H1 (cell line): ENCODE measurements at regions not wholly inside any gene's neighbourhood (a gene's known extent, or its start where the extent isn't known, plus 50 kb on each side); places are given as distances from the start of the nearest gene placed in this dataset.

ENCODE experiments used
- CTCF ChIA-PET: fragments of 300-600 bp; sonication (Branson Sonifier 250); formaldehyde crosslinking; loops from one replicate; lab custom pipeline; 2021; ENCODE audit not compliant: partially characterized antibody; lab: Charles Lee
- POLR2A ChIA-PET: fragments of 300-600 bp; sonication (Branson Sonifier 250); formaldehyde crosslinking; loops from one replicate; lab custom pipeline; 2021; ENCODE audit warnings: inconsistent platforms; ENCODE audit not compliant: partially characterized antibody; lab: Charles Lee
- DNase-seq, 2 experiments: peaks; one replicate each; pipeline versions ENCODE4 v3.0.0 to v3.0.0-alpha.2; 2010 to 2022; ENCODE audit warnings: low spot score in 2 of 2, low read depth in 1 of 2, mixed read lengths in 1 of 2
- FAIRE-seq: peaks from 2 replicates; lab custom pipeline; 2011; peaks lifted over from hg19 to GRCh38; lab: Jason Lieb, UNC
- H2AFZ ChIP-seq: 2 replicates; pipeline ENCODE4 v1.8.1; 2012; ENCODE audit warnings: low read length, inconsistent platforms
- H2AK5ac ChIP-seq: 2 replicates; pipeline ENCODE4 v1.6.1; 2013; ENCODE audit warnings: low read depth, low read length
- H2BK120ac ChIP-seq: replicated peaks from 2 replicates; pipeline ENCODE3; 2013; ENCODE audit warnings: low read depth, low read length, inconsistent platforms
- H2BK12ac ChIP-seq: 2 replicates; pipeline ENCODE4 v1.6.1; 2013; ENCODE audit warnings: low read depth, low read length
- H2BK15ac ChIP-seq: 2 replicates; pipeline ENCODE4 v1.6.1; 2013; ENCODE audit warnings: low read length
- H2BK20ac ChIP-seq: 2 replicates; pipeline ENCODE4 v1.6.1; 2013; ENCODE audit warnings: low read length
- H2BK5ac ChIP-seq: 2 replicates; pipeline ENCODE4 v1.6.1; 2013; ENCODE audit warnings: low read depth, low read length
- H3K14ac ChIP-seq: 2 replicates; pipeline ENCODE4 v1.6.1; 2013; ENCODE audit warnings: inconsistent platforms; ENCODE audit not compliant: insufficient read length
- H3K18ac ChIP-seq: 2 replicates; pipeline ENCODE4 v1.6.1; 2013; ENCODE audit warnings: low read length; ENCODE audit errors: extremely low read depth
- H3K23ac ChIP-seq: 2 replicates; pipeline ENCODE4 v1.6.1; 2013; ENCODE audit warnings: inconsistent platforms; ENCODE audit not compliant: insufficient read length
- H3K23me2 ChIP-seq: 2 replicates; pipeline ENCODE4 v1.6.1; 2013; ENCODE audit warnings: low read depth, low read length
- H3K27ac ChIP-seq: 2 replicates; pipeline ENCODE4 v1.6.1; 2011; ENCODE audit warnings: low read depth, low read length, inconsistent platforms
- H3K27me3 ChIP-seq, 4 experiments: replicated peaks in 1 of 4; 1 replicate in 1 of 4; 2 replicates in 3 of 4; pipeline versions ENCODE4 v1.6.1 to v1.8.1; 2011 to 2013; ENCODE audit warnings: low read length in 3 of 4, mild to moderate bottlenecking in 3 of 4, inconsistent platforms in 2 of 4, mixed read lengths in 2 of 4, moderate library complexity in 1 of 4; ENCODE audit not compliant: control insufficient read depth in 3 of 4, insufficient read depth in 3 of 4; ENCODE audit errors: extremely low read depth in 1 of 4
- H3K36me3 ChIP-seq, 4 experiments: 2 replicates each; pipeline versions ENCODE4 v1.6.1 to v1.8.1; 2011 to 2013; ENCODE audit warnings: mild to moderate bottlenecking in 4 of 4, low read length in 3 of 4, moderate library complexity in 2 of 4, control low read depth in 1 of 4, inconsistent platforms in 1 of 4; ENCODE audit not compliant: insufficient read depth in 4 of 4, control insufficient read depth in 2 of 4
- H3K4ac ChIP-seq: replicated peaks from 2 replicates; pipeline ENCODE3; 2013; ENCODE audit warnings: low read length, low read depth, mixed read lengths, inconsistent platforms; ENCODE audit not compliant: insufficient read length
- H3K4me1 ChIP-seq, 4 experiments: replicated peaks in 1 of 4; 1 replicate in 1 of 4; 2 replicates in 3 of 4; pipeline versions ENCODE4 v1.6.1 to v1.8.1; 2011 to 2013; ENCODE audit warnings: low read length in 3 of 4, inconsistent platforms in 2 of 4, mixed read lengths in 1 of 4; ENCODE audit not compliant: insufficient read depth in 4 of 4, control insufficient read depth in 3 of 4
- H3K4me2 ChIP-seq, 2 experiments: 2 replicates each; pipeline versions ENCODE4 v1.6.1 to v1.8.1; 2011 to 2013; ENCODE audit warnings: low read depth in 2 of 2, low read length in 2 of 2, control low read depth in 1 of 2, inconsistent platforms in 1 of 2, mild to moderate bottlenecking in 1 of 2; ENCODE audit not compliant: insufficient read depth in 1 of 2
- H3K4me3 ChIP-seq, 4 experiments: fragments of 200-600, 300-600 bp in 1 of 4; sonication (generic), shearing (Covaris generic), sonication (Bioruptor Twin) in 1 of 4; 2 replicates each; pipeline versions ENCODE4 v1.5.1 to v1.8.1; 2011 to 2016; ENCODE audit warnings: low read length in 4 of 4, low read depth in 3 of 4, control low read depth in 2 of 4, inconsistent platforms in 2 of 4, mild to moderate bottlenecking in 2 of 4, mixed read lengths in 1 of 4, moderate library complexity in 1 of 4; ENCODE audit not compliant: insufficient read depth in 2 of 4; ENCODE audit errors: extremely low read depth in 1 of 4
- H3K56ac ChIP-seq: replicated peaks from 2 replicates; pipeline ENCODE3; 2013; ENCODE audit warnings: low read depth, mild to moderate bottlenecking, mixed read lengths, low read length, inconsistent platforms; ENCODE audit not compliant: insufficient read length
- H3K79me1 ChIP-seq: 2 replicates; pipeline ENCODE4 v1.6.1; 2013; ENCODE audit warnings: low read depth, low read length, control low read depth
- H3K79me2 ChIP-seq, 2 experiments: 2 replicates each; pipeline versions ENCODE4 v1.6.1 to v1.8.1; 2012 to 2013; ENCODE audit warnings: low read length in 2 of 2, mild to moderate bottlenecking in 2 of 2, inconsistent platforms in 1 of 2; ENCODE audit not compliant: insufficient read depth in 2 of 2, control insufficient read depth in 1 of 2
- H3K9ac ChIP-seq, 4 experiments: replicated peaks in 1 of 4; 1 replicate in 1 of 4; 2 replicates in 3 of 4; pipeline versions ENCODE4 v1.6.1 to v1.8.1; 2011 to 2013; ENCODE audit warnings: low read depth in 3 of 4, low read length in 3 of 4, control low read depth in 2 of 4, mild to moderate bottlenecking in 2 of 4, moderate library complexity in 2 of 4, inconsistent platforms in 1 of 4; ENCODE audit errors: extremely low read depth in 1 of 4
- H3K9me3 ChIP-seq, 2 experiments: 2 replicates each; pipeline versions ENCODE4 v1.6.1 to v1.8.1; 2012 to 2013; ENCODE audit warnings: mild to moderate bottlenecking in 2 of 2, moderate library complexity in 2 of 2, control low read depth in 1 of 2, inconsistent platforms in 1 of 2, low read depth in 1 of 2, low read length in 1 of 2, mixed read lengths in 1 of 2; ENCODE audit not compliant: insufficient read depth in 2 of 2
- H4K20me1 ChIP-seq, 2 experiments: replicated peaks in 1 of 2; 2 replicates each; pipeline versions ENCODE3 to v1.8.1; 2011 to 2013; ENCODE audit warnings: inconsistent platforms in 2 of 2, low read length in 2 of 2, mild to moderate bottlenecking in 1 of 2; ENCODE audit not compliant: insufficient read depth in 2 of 2, control insufficient read depth in 1 of 2
- H4K5ac ChIP-seq: 2 replicates; pipeline ENCODE4 v1.6.1; 2013; ENCODE audit warnings: low read length, low read depth, mixed read lengths, inconsistent platforms; ENCODE audit not compliant: insufficient read length
- H4K8ac ChIP-seq: 2 replicates; pipeline ENCODE4 v1.8.0; 2013; ENCODE audit warnings: mild to moderate bottlenecking, moderate library complexity, low read length, inconsistent platforms; ENCODE audit not compliant: insufficient read depth; ENCODE audit errors: extremely low read depth
- H4K91ac ChIP-seq: replicated peaks from 2 replicates; pipeline ENCODE3; 2013; ENCODE audit warnings: low read length, mixed read lengths, inconsistent platforms; ENCODE audit not compliant: insufficient read length
- TAF7 ChIP-seq: optimal IDR thresholded peaks from 2 replicates; pipeline ENCODE3; 2011; ENCODE audit warnings: low read depth, mild to moderate bottlenecking, inconsistent platforms, low read length, moderate library complexity, borderline replicate concordance
- TEAD4 ChIP-seq: IDR thresholded peaks from 2 replicates; pipeline ENCODE4 v1.6.1; 2012; ENCODE audit warnings: low read depth, low read length, inconsistent platforms, mixed read lengths
- WGBS, 2 experiments: shearing (Covaris generic) in 1 of 2; methylation state at CpG; one replicate each; pipeline versions ENCODE4 v1.1.6 to v1.1.7; 2013 to 2015; ENCODE audit warnings: low lambda C conversion rate in 2 of 2, mixed read lengths in 2 of 2, inconsistent platforms in 1 of 2, low coverage in 1 of 2, missing lambda C conversion rate in 1 of 2; ENCODE audit not compliant: insufficient replicate concordance in 2 of 2, insufficient coverage in 1 of 2, insufficient read length in 1 of 2; ENCODE audit errors: extremely low coverage in 1 of 2, missing lambda C conversion rate in 1 of 2; 5-methylcytosine and 5-hydroxymethylcytosine counted together

DNA sequence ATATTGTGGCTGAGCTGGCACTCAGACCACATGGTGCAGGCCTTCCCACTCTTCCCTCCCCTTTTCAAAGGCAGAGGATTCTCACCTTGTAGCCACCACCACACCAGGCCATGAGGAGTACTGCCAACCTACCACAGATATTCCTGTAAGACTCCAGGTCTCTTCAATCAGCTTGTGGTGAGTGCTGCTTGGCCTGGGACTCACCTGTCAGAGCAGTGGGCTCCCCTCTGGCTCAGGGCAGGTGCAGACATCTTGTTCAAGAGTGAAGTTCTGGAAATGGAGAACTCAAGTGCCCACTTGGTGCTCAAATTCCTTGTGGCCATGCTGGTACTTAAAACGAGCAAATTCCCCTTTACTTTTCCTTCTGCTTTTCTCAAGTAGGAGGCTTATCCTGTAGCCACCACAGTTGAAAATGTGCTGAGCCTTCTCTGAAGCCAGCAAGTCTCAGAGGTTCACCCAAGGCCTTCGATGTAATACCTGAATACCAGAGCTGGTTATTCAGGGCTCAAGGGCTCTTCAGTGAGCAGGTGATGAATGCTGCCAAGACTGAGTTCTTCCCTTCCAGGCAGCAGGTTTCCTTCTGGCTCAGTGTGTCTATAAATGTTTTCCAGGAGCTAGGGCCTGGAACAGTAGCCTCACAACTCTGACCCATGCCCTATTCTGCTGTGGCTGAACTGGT is 212.9 kb downstream of the TEX13C start:
- Histone ChIP-seq H2BK5ac (no peak overlapping the region), H3K27ac (no peak overlapping the region), H3K9me3 (no peaks in the 10 kb centered on the region), H2BK120ac (no peak overlapping the region), H3K9ac (no peak overlapping the region), H4K20me1 (no peaks in the 10 kb centered on the region), H2AK5ac (no peak overlapping the region), H3K79me1 (no peaks in the 10 kb centered on the region), H3K18ac (no peak overlapping the region), H4K5ac (no peak overlapping the region), H3K56ac (no peak overlapping the region), H2BK15ac (no peak overlapping the region), H3K23ac (no peak overlapping the region), H2BK20ac (no peak overlapping the region), H3K14ac (no peak overlapping the region), H3K36me3 (no peaks in the 10 kb centered on the region), H2AFZ (no peak overlapping the region), H4K8ac (no peak overlapping the region), H3K4me1 (no peaks in the 10 kb centered on the region), H3K27me3 (no peaks in the 10 kb centered on the region), H2BK12ac (no peak overlapping the region), H4K91ac (no peak overlapping the region), H3K4me2 (no peak overlapping the region), H3K23me2 (no peaks in the 10 kb centered on the region), H3K79me2 (no peaks in the 10 kb centered on the region), H3K4me3 (no peak overlapping the region), H3K4ac (no peak overlapping the region)
- DNase-seq (no peak), FAIRE-seq (no peak)
- ChIA-PET POLR2A (no interaction called here), CTCF (no interaction called here)
- TF ChIP-seq TEAD4 (no peak), TAF7 (no peak)
- WGBS, 2 experiments, result 100% methylated on average over 2 of the region's 2 CpGs; no CpG with 5 or more reads in 1 of the 2 experiments
